Neural cell (in vitro differentiated cells): ENCODE measurements at regions not wholly inside any gene's neighbourhood (a gene's known extent, or its start where the extent isn't known, plus 50 kb on each side); places are given as distances from the start of the nearest gene placed in this dataset.

Experiments used
- H2AFZ ChIP-seq: fragments of 200-600, 300-800 bp; sonication (generic), shearing (Covaris generic); 2 replicates; pipeline ENCODE4 v1.6.0; 2014; ENCODE audit warnings: low read depth, mild to moderate bottlenecking, antibody characterized with exemption, low read length, moderate library complexity
- H3F3A ChIP-seq: fragments of 200-600 bp; shearing (Covaris generic); 2 replicates; pipeline ENCODE4 v1.6.1; 2016; ENCODE audit warnings: mild to moderate bottlenecking, moderate library complexity, mixed read lengths, antibody characterized with exemption, low read length; ENCODE audit not compliant: insufficient read depth, poor library complexity, severe bottlenecking
- H3K27ac ChIP-seq: fragments of 200-600, 300-800 bp; sonication (generic), shearing (Covaris generic); 2 replicates; pipeline ENCODE4 v1.5.1; 2014; ENCODE audit warnings: mild to moderate bottlenecking, low read length, moderate library complexity
- H3K27me3 ChIP-seq: fragments of 300-800, 200-600 bp; sonication (generic), shearing (Covaris generic); 2 replicates; pipeline ENCODE4 v1.6.0; 2014; ENCODE audit warnings: mild to moderate bottlenecking, low read depth, low read length, moderate library complexity; ENCODE audit not compliant: insufficient read depth
- H3K36me3 ChIP-seq: fragments of 300-800, 200-600 bp; sonication (generic), shearing (Covaris generic); 2 replicates; pipeline ENCODE4 v1.5.1; 2014; ENCODE audit warnings: mild to moderate bottlenecking, antibody characterized with exemption, low read length, moderate library complexity; ENCODE audit not compliant: insufficient read depth
- H3K4me2 ChIP-seq: fragments of 300-800, 200-600 bp; sonication (generic), shearing (Covaris generic); 2 replicates; pipeline ENCODE4 v1.6.0; 2014; ENCODE audit warnings: mild to moderate bottlenecking, low read length
- H3K4me3 ChIP-seq: fragments of 300-800, 200-600 bp; sonication (generic), shearing (Covaris generic); 2 replicates; pipeline ENCODE4 v1.5.1; 2014; ENCODE audit warnings: mild to moderate bottlenecking, low read length, moderate library complexity
- H3K79me2 ChIP-seq: fragments of 200-600 bp; shearing (Covaris generic); replicated peaks from 2 replicates; pipeline ENCODE4 v1.6.0; 2014; ENCODE audit warnings: mild to moderate bottlenecking, low read length, moderate library complexity; ENCODE audit not compliant: insufficient read depth
- H3K9ac ChIP-seq: fragments of 300-800, 200-600 bp; sonication (generic), shearing (Covaris generic); 2 replicates; pipeline ENCODE4 v1.6.1; 2016; ENCODE audit warnings: mild to moderate bottlenecking, low read length, mixed read lengths
- H3K9me2 ChIP-seq: fragments of 200-600 bp; shearing (Covaris generic); 2 replicates; pipeline ENCODE4 v1.6.1; 2016; ENCODE audit warnings: mild to moderate bottlenecking, low read length, mixed read lengths; ENCODE audit not compliant: insufficient read depth
- H3K9me3 ChIP-seq: fragments of 200-600, 300-800 bp; sonication (generic), shearing (Covaris generic); 2 replicates; pipeline ENCODE4 v1.6.1; 2016; ENCODE audit warnings: mild to moderate bottlenecking, mixed run types, low read length, moderate library complexity, mixed read lengths
- H4K20me1 ChIP-seq: fragments of 200-600 bp; shearing (Covaris generic); 2 replicates; pipeline ENCODE4 v1.6.1; 2016; ENCODE audit warnings: mild to moderate bottlenecking, mixed run types; ENCODE audit not compliant: insufficient read depth
- CTCF ChIP-seq: fragments of 450-650 bp; IDR thresholded peaks from 2 replicates; pipeline ENCODE4 v1.5.1; 2014; ENCODE audit warnings: antibody characterized with exemption, mild to moderate bottlenecking, moderate library complexity; ENCODE audit not compliant: poor library complexity, severe bottlenecking
- EP300 ChIP-seq: fragments of 450-650 bp; conservative IDR thresholded peaks from 2 replicates; pipeline ENCODE4 v1.6.1; 2014; ENCODE audit warnings: antibody characterized with exemption, mild to moderate bottlenecking, moderate library complexity; ENCODE audit not compliant: poor library complexity, severe bottlenecking
- EZH2 ChIP-seq: fragments of 200-600, 300-800 bp; shearing (Covaris generic), sonication (generic); IDR thresholded peaks from 2 replicates; pipeline ENCODE4 v1.6.1; 2014; ENCODE audit warnings: antibody characterized with exemption, low read length, borderline replicate concordance, mild to moderate bottlenecking; ENCODE audit not compliant: insufficient read depth, poor library complexity, severe bottlenecking
- MXI1 ChIP-seq: fragments of 450-650 bp; conservative IDR thresholded peaks from 2 replicates; pipeline ENCODE4 v1.6.1; 2014; ENCODE audit warnings: antibody characterized with exemption, mild to moderate bottlenecking; ENCODE audit not compliant: poor library complexity, severe bottlenecking
- POLR2AphosphoS5 ChIP-seq: IDR thresholded peaks from 2 replicates; pipeline ENCODE4 v1.6.1; 2012
- RAD21 ChIP-seq: fragments of 450-650 bp; conservative IDR thresholded peaks from 2 replicates; pipeline ENCODE4 v1.6.1; 2014; ENCODE audit warnings: antibody characterized with exemption, mild to moderate bottlenecking, moderate library complexity
- REST ChIP-seq: IDR thresholded peaks from 2 replicates; pipeline ENCODE4 v1.6.1; 2012; ENCODE audit warnings: borderline replicate concordance
- SMC3 ChIP-seq: fragments of 450-650 bp; conservative IDR thresholded peaks from 2 replicates; pipeline ENCODE4 v1.6.1; 2014; ENCODE audit warnings: antibody characterized with exemption, mild to moderate bottlenecking, moderate library complexity; ENCODE audit not compliant: poor library complexity
- TAF1 ChIP-seq: IDR thresholded peaks from 2 replicates; pipeline ENCODE4 v1.6.1; 2012; ENCODE audit warnings: low read depth

- no peaks in the 10 kb centered on the region for H4K20me1 ChIP-seq
- no peak overlapping the region for H3K9ac ChIP-seq
- no peaks in the 10 kb centered on the region for H3K36me3 ChIP-seq
- H3K4me3 ChIP-seq: no peak overlapping the region
- H3K27me3 ChIP-seq: no peaks in the 10 kb centered on the region
- no peak overlapping the region for H3K27ac ChIP-seq
- H3K9me3 ChIP-seq: no peaks in the 10 kb centered on the region
- no peaks in the 10 kb centered on the region for H3K79me2 ChIP-seq
- H3K4me2 ChIP-seq: no peak overlapping the region
- H2AFZ ChIP-seq: no peak overlapping the region
- H3K9me2 ChIP-seq: no peaks in the 10 kb centered on the region
- no peaks in the 10 kb centered on the region for H3F3A ChIP-seq
- TF ChIP-seq EP300 (no peak), RAD21 (no peak), POLR2AphosphoS5 (no peak), CTCF (no peak), EZH2 (no peak), MXI1 (no peak), REST (no peak), TAF1 (no peak), SMC3 (no peak)
Measured at GRCh38 chr22:49044776-49045175, 782.9 kb downstream of the BRD1 start.

GRCh38 chr22:49044091-49044490 lies 783.6 kb downstream of the BRD1 start:
- no peaks in the 10 kb centered on the region for H3K27me3 ChIP-seq
- no peak overlapping the region for H3K9ac ChIP-seq
- H3F3A ChIP-seq: no peaks in the 10 kb centered on the region
- no peak overlapping the region for H3K4me2 ChIP-seq
- no peaks in the 10 kb centered on the region for H3K79me2 ChIP-seq
- no peak for TF ChIP-seq TAF1
- no peak for TF ChIP-seq EP300
- TF ChIP-seq SMC3: no peak
- no peak for TF ChIP-seq RAD21
- no peak for TF ChIP-seq CTCF
- no peak for TF ChIP-seq POLR2AphosphoS5
- TF ChIP-seq MXI1: no peak
- no peak for TF ChIP-seq REST
- TF ChIP-seq EZH2: no peak
- H3K4me3 ChIP-seq: no peak overlapping the region
- H3K9me2 ChIP-seq: no peaks in the 10 kb centered on the region
- no peak overlapping the region for H3K27ac ChIP-seq
- no peaks in the 10 kb centered on the region for H3K36me3 ChIP-seq
- no peak overlapping the region for H2AFZ ChIP-seq
- H3K9me3 ChIP-seq: no peaks in the 10 kb centered on the region
- H4K20me1 ChIP-seq: no peaks in the 10 kb centered on the region
